ENCODE measurements at regions not wholly inside any gene's neighbourhood (a gene's known extent, or its start where the extent isn't known, plus 50 kb on each side); places are given as distances from the start of the nearest gene placed in this dataset.

- no peak overlapping the region for H3K27ac ChIP-seq
- TF ChIP-seq ZFX (IDR thresholded peaks at IDR 0.05; ENCODE audit: borderline replicate concordance): no peak
- TF ChIP-seq CTCF (IDR thresholded peaks at IDR 0.05): no peak
These were observed 119.0 kb upstream of the MGAT5 start for GRCh38 chr2:134134827-134135226.

GRCh38 chr2:134135793-134136192 is 118.1 kb upstream of the MGAT5 start:
- TF ChIP-seq CTCF (IDR thresholded peaks at IDR 0.05) (no peak), ZFX (IDR thresholded peaks at IDR 0.05; ENCODE audit: borderline replicate concordance) (no peak)
- no peak overlapping the region for H3K27ac ChIP-seq

- no peak overlapping the region for H3K27ac ChIP-seq
- TF ChIP-seq CTCF (IDR thresholded peaks at IDR 0.05) (no peak), ZFX (IDR thresholded peaks at IDR 0.05; ENCODE audit: borderline replicate concordance) (no peak)
These were observed 117.1 kb upstream of the MGAT5 start for GRCh38 chr2:134136731-134137130.

GRCh38 chr2:134137182-134137611 is 116.7 kb upstream of the MGAT5 start:
- H3K27ac ChIP-seq: no peak overlapping the region
- TF ChIP-seq CTCF (IDR thresholded peaks at IDR 0.05): no peak
- no peak for TF ChIP-seq ZFX (IDR thresholded peaks at IDR 0.05; ENCODE audit: borderline replicate concordance)

- TF ChIP-seq CTCF (IDR thresholded peaks at IDR 0.05): no peak
- TF ChIP-seq ZFX (IDR thresholded peaks at IDR 0.05; ENCODE audit: borderline replicate concordance): no peak
- no peak overlapping the region for H3K27ac ChIP-seq
These were observed 115.8 kb upstream of the MGAT5 start for GRCh38 chr2:134138115-134138514.

- no peak overlapping the region for H3K27ac ChIP-seq
- TF ChIP-seq CTCF (IDR thresholded peaks at IDR 0.05) (no peak), ZFX (IDR thresholded peaks at IDR 0.05; ENCODE audit: borderline replicate concordance) (no peak)
These were observed 114.3 kb upstream of the MGAT5 start for GRCh38 chr2:134139611-134140010.

GRCh38 chr2:134140251-134140661 is 113.6 kb upstream of the MGAT5 start:
- TF ChIP-seq ZFX (IDR thresholded peaks at IDR 0.05; ENCODE audit: borderline replicate concordance) (no peak), CTCF (IDR thresholded peaks at IDR 0.05) (no peak)
- no peak overlapping the region for H3K27ac ChIP-seq

All from 22Rv1 (cell line).